Neuronal stem cell (in vitro differentiated cells): ENCODE measurements at regions not wholly inside any gene's neighbourhood (a gene's known extent, or its start where the extent isn't known, plus 50 kb on each side); places are given as distances from the start of the nearest gene placed in this dataset.
"Not testable (repeated sequence)": the region's sequence is repeated elsewhere in the genome, so short reads cannot be mapped to it uniquely, and the experiment has no call there.

Source experiments
- DNase-seq: peaks from one replicate; pipeline ENCODE4 v3.0.0-alpha.2; 2013; ENCODE audit warnings: low spot score
- H2AFZ ChIP-seq: one replicate; pipeline ENCODE4 v1.6.1; 2013; ENCODE audit warnings: mild to moderate bottlenecking, low read length, inconsistent platforms
- H2AK5ac ChIP-seq: 2 replicates; pipeline ENCODE4 v1.6.1; 2013; ENCODE audit warnings: low read depth, mild to moderate bottlenecking, inconsistent platforms, low read length, moderate library complexity, mixed read lengths
- H2BK120ac ChIP-seq: 2 replicates; pipeline ENCODE4 v1.6.1; 2013; ENCODE audit warnings: low read depth, mild to moderate bottlenecking, inconsistent platforms, low read length, moderate library complexity, mixed read lengths
- H2BK12ac ChIP-seq: one replicate; pipeline ENCODE4 v1.6.1; 2013; ENCODE audit warnings: low read length, inconsistent platforms
- H2BK15ac ChIP-seq: 2 replicates; pipeline ENCODE4 v1.6.1; 2013; ENCODE audit warnings: mild to moderate bottlenecking, low read length, inconsistent platforms, mixed read lengths
- H2BK5ac ChIP-seq: one replicate; pipeline ENCODE4 v1.6.1; 2013; ENCODE audit warnings: inconsistent platforms, mild to moderate bottlenecking, low read length, moderate library complexity
- H3K14ac ChIP-seq: one replicate; pipeline ENCODE4 v1.6.1; 2013; ENCODE audit warnings: low read length, inconsistent platforms
- H3K18ac ChIP-seq: 2 replicates; pipeline ENCODE4 v1.6.1; 2013; ENCODE audit warnings: low read length, inconsistent platforms
- H3K23ac ChIP-seq: 2 replicates; pipeline ENCODE4 v1.6.1; 2013; ENCODE audit warnings: low read depth, mild to moderate bottlenecking, mixed read lengths, low read length, inconsistent platforms; ENCODE audit not compliant: poor library complexity
- H3K27ac ChIP-seq: replicated peaks from 3 replicates; pipeline ENCODE4 v1.5.1; 2013; ENCODE audit warnings: low read length, inconsistent platforms
- H3K27me3 ChIP-seq, 3 experiments: 2 replicates each; pipeline ENCODE4 v1.6.1; 2013; ENCODE audit warnings: low read length in 3 of 3, mild to moderate bottlenecking in 2 of 3, inconsistent platforms in 1 of 3, low read depth in 1 of 3, mixed read lengths in 1 of 3, moderate library complexity in 1 of 3; ENCODE audit not compliant: control insufficient read depth in 3 of 3, insufficient read depth in 3 of 3
- H3K36me3 ChIP-seq, 2 donors: replicated peaks in 1 of 2; 2 replicates each; pipeline ENCODE4 v1.6.1; 2013; ENCODE audit warnings: low read length in 2 of 2; ENCODE audit not compliant: control insufficient read depth in 2 of 2, insufficient read depth in 2 of 2
- H3K4ac ChIP-seq: 2 replicates; pipeline ENCODE4 v1.6.1; 2013; ENCODE audit warnings: inconsistent platforms, mild to moderate bottlenecking, low read length, moderate library complexity
- H3K4me1 ChIP-seq, 2 donors: 1 replicate in 1 of 2; 2 replicates in 1 of 2; pipeline ENCODE4 v1.6.1; 2013; ENCODE audit warnings: low read length in 2 of 2, low read depth in 1 of 2; ENCODE audit not compliant: control insufficient read depth in 2 of 2, insufficient read depth in 1 of 2
- H3K4me2 ChIP-seq: one replicate; pipeline ENCODE4 v1.6.1; 2013; ENCODE audit warnings: mild to moderate bottlenecking, low read length, inconsistent platforms; ENCODE audit not compliant: insufficient read depth, poor library complexity, severe bottlenecking
- H3K4me3 ChIP-seq, 2 donors: 2 replicates each; pipeline ENCODE4 v1.5.1; 2013; ENCODE audit warnings: low read length in 2 of 2, mild to moderate bottlenecking in 2 of 2, inconsistent platforms in 1 of 2, moderate library complexity in 1 of 2
- H3K79me1 ChIP-seq: one replicate; pipeline ENCODE4 v1.6.1; 2013; ENCODE audit warnings: low read depth, mild to moderate bottlenecking, inconsistent platforms, low read length, moderate library complexity
- H3K9ac ChIP-seq: one replicate; pipeline ENCODE4 v1.6.1; 2013; ENCODE audit warnings: mild to moderate bottlenecking, low read depth, low read length, inconsistent platforms; ENCODE audit not compliant: poor library complexity
- H3K9me3 ChIP-seq, 2 donors: replicated peaks in 1 of 2; 2 replicates each; pipeline versions ENCODE3 to v1.6.1; 2013; ENCODE audit warnings: low read length in 2 of 2, mild to moderate bottlenecking in 2 of 2, inconsistent platforms in 1 of 2, low read depth in 1 of 2, mixed read lengths in 1 of 2, moderate library complexity in 1 of 2; ENCODE audit not compliant: control insufficient read depth in 2 of 2, insufficient read depth in 1 of 2
- H4K8ac ChIP-seq: one replicate; pipeline ENCODE4 v1.6.1; 2013; ENCODE audit warnings: low read depth, mild to moderate bottlenecking, inconsistent platforms, low read length, moderate library complexity
- H4K91ac ChIP-seq: one replicate; pipeline ENCODE4 v1.6.1; 2013; ENCODE audit warnings: low read length, low read depth, mild to moderate bottlenecking, inconsistent platforms; ENCODE audit not compliant: poor library complexity
- WGBS, 2 donors: extraction: QIAGEN DNeasy Blood & Tissue Kit; methylation state at CpG; one replicate each; pipeline ENCODE4 v1.1.7; 2013; ENCODE audit warnings: missing lambda C conversion rate in 2 of 2, mixed read lengths in 1 of 2; ENCODE audit not compliant: insufficient read length in 2 of 2, insufficient replicate concordance in 1 of 2; ENCODE audit errors: extremely low coverage in 2 of 2; 5-methylcytosine and 5-hydroxymethylcytosine counted together

DNA sequence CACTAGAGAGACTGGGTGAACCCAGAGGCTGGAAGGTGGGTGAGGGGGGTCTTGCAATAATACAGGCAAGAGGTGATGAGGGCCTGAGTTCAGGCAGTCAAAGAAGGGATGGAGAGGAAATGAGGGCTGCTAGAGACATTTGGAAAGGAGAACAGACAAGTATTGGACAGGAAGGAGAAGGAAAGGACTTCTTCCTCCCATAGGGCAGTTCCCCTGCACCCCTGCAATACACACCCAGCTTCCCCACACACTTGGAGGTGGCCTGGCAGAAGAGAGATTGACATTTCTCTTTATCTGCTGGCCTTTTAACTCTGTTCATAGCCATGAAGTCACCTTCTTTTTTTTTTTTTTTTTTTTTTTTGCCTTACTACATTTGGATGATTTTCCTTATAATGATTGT is 68.9 kb upstream of the ZNG1B start:
- H2BK12ac ChIP-seq, H2BK15ac ChIP-seq: not testable (repeated sequence)

DNA sequence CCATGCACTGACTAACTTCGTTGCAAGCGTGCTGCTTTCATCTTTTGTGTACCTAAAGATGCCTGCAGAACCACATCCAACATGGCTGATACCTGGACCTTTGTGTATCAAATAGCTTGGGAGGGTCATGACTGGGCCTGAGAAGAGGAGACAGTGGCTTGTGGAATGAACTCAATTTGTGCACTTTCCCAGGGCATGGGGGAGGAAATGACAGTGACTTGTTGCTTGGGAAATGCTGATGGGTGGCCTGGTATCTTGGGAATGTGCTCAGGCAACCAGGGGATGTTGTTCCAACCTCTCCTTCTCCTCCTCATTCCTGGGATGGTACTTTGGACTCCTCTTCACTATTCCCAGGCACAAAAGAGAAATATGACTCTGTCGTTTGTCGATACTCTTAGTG is 70.7 kb upstream of the ZNG1B start:
- not testable (repeated sequence) for H4K8ac ChIP-seq, H3K18ac ChIP-seq, H3K4me3 ChIP-seq, H2AFZ ChIP-seq, H3K4me1 ChIP-seq, H3K9me3 ChIP-seq, DNase-seq, H2BK12ac ChIP-seq, H3K79me1 ChIP-seq, H3K27ac ChIP-seq, H3K9ac ChIP-seq, H2BK120ac ChIP-seq, H3K4me2 ChIP-seq, H3K23ac ChIP-seq, H2BK5ac ChIP-seq, H2AK5ac ChIP-seq, H3K36me3 ChIP-seq, H4K91ac ChIP-seq, H3K4ac ChIP-seq, H3K27me3 ChIP-seq, H2BK15ac ChIP-seq
- whole genome bisulfite sequencing, 2 donors = no CpG with 5 or more reads among the region's 4 CpGs
- peak overlapping the region; percentile 49 for H3K14ac ChIP-seq

More for the DNA sequence above, 68.9 kb upstream of the ZNG1B start:
- H3K18ac ChIP-seq, H3K4me2 ChIP-seq, H3K9me3 ChIP-seq, DNase-seq, H2BK120ac ChIP-seq, H3K9ac ChIP-seq, H3K27ac ChIP-seq, H3K14ac ChIP-seq, H2AFZ ChIP-seq, H3K79me1 ChIP-seq, H2BK5ac ChIP-seq, H2AK5ac ChIP-seq, H3K36me3 ChIP-seq, H3K27me3 ChIP-seq, H3K23ac ChIP-seq, H4K91ac ChIP-seq, H4K8ac ChIP-seq, H3K4me3 ChIP-seq, H3K4me1 ChIP-seq, H3K4ac ChIP-seq: not testable (repeated sequence)

DNA sequence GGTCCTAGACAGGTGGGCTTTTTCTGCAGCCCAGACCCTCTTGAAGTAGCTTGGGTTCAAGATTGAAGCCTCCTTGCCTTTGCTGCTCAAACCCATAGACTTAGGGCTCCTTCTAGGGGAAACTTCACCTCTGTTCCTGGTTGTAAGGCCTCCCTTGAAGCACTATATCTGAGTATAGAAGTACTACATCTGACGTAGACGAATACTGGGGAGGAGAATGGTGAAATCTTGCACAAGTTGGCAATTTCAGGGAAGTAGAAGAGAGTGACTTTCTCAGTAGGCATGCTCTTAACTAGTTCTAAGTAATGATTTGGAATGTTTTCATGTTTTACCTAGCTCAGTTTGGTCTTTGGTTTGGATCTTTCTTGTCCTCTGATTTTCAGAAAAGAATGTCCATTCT is 71.7 kb upstream of the ZNG1B start:
- not testable (repeated sequence) for H4K91ac ChIP-seq

DNA sequence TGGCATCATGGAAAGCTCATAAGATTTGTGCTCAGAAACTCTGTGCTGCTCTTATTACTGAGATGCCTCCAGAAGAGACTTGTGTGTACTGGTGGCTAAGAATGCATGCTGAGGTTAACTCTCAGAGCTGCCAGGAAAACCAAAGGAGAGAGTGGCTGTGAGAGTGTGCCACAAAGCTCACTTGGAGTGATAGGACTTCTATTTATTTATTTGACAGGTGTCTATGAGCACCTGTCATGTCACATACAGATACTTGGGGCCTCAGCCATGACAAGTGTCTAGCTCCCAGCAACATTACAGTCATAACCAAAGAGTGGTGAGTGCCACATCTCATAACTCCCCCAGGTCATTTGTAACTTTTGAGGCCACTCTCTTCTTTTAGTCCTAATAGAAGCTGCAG is 72.2 kb upstream of the ZNG1B start:
- H3K4me3 ChIP-seq, H3K14ac ChIP-seq, H4K8ac ChIP-seq: not testable (repeated sequence)

More for the DNA sequence above, 71.7 kb upstream of the ZNG1B start:
- H2BK5ac ChIP-seq, H3K79me1 ChIP-seq, H3K9me3 ChIP-seq, H3K4ac ChIP-seq, H3K27me3 ChIP-seq, H3K18ac ChIP-seq, H3K9ac ChIP-seq, H3K23ac ChIP-seq, H3K36me3 ChIP-seq, H2AK5ac ChIP-seq, H2BK15ac ChIP-seq, H3K27ac ChIP-seq, H2BK12ac ChIP-seq, H4K8ac ChIP-seq, DNase-seq, H2BK120ac ChIP-seq, H3K14ac ChIP-seq, H3K4me1 ChIP-seq, H3K4me3 ChIP-seq, H3K4me2 ChIP-seq, H2AFZ ChIP-seq: not testable (repeated sequence)
- no CpG with 5 or more reads among the region's 2 CpGs for WGBS, 2 donors

More for the DNA sequence above, 72.2 kb upstream of the ZNG1B start:
- not testable (repeated sequence) for H3K27me3 ChIP-seq, H3K4me2 ChIP-seq, H2BK5ac ChIP-seq, H3K9me3 ChIP-seq, H2BK12ac ChIP-seq, H2BK120ac ChIP-seq, H3K4me1 ChIP-seq, H2AFZ ChIP-seq, H2BK15ac ChIP-seq, H2AK5ac ChIP-seq, DNase-seq, H3K27ac ChIP-seq, H3K36me3 ChIP-seq, H3K9ac ChIP-seq, H3K79me1 ChIP-seq, H3K4ac ChIP-seq, H3K18ac ChIP-seq, H4K91ac ChIP-seq, H3K23ac ChIP-seq
